ENCODE measurements at regions not wholly inside any gene's neighbourhood (a gene's known extent, or its start where the extent isn't known, plus 50 kb on each side); places are given as distances from the start of the nearest gene placed in this dataset.
A peak's percentile ranks its signal among the peaks of the same experiment; 100 is the strongest.

DNA sequence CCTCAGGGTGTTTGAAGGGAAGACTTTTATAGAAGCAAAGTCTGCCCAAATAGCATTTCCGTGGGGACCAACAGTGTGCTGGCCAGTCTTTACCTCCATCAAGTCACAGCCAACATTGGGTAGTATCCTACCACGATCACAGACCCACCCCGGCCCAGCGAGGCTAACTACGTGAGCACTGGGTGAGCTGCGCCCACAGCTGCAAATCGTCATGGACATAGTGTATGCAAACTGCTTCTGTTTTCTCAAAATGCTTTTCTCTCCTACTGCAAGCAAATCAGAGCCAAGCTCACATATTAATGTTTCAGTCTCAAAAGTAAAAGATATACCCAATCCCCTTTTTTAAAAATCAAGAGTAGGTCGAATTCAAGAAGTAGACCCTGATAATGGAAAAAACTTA lies 592.8 kb upstream of the CDH4 start:
- DNase-seq: no peak

DNA sequence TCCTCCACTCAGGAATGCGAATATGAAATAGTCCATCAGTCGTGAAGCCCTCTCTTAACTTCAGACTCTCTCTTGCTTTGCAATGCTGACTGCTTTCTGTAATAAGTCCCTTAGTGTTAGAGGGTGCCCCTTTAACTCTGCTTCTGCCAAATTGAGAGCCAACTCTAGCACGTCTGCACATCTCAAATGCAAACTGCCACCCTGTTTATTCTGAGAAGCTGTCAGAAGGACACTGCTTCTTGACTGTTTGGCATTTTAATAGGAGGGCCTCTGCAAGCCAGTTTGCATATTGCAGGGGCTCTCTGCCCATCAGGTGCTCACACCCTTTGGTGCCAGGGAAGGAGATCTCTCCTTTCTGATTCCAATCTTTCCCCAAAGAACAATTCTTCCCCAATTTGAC lies 589.8 kb upstream of the CDH4 start:
- no peak for DNase-seq

DNA sequence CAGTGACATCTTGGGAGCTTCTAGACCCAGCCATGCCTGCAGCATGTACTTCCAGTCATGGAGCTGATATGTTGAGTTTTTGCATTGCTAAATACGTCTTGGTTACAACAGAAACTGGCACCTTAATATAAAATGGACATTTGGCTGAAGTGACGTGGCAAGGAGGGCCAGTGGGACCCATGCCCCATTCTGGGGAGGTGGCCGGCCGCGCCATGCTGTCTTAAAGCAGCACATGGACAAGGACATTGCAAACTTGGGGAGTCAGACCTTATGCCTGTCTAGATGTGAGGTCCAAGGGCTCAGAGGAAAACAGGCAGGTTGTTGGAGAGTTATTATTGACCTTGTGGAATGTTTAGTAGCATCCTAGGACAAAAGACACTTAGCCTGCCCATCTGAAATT lies 588.0 kb upstream of the CDH4 start:
- no peak for DNase-seq

DNA sequence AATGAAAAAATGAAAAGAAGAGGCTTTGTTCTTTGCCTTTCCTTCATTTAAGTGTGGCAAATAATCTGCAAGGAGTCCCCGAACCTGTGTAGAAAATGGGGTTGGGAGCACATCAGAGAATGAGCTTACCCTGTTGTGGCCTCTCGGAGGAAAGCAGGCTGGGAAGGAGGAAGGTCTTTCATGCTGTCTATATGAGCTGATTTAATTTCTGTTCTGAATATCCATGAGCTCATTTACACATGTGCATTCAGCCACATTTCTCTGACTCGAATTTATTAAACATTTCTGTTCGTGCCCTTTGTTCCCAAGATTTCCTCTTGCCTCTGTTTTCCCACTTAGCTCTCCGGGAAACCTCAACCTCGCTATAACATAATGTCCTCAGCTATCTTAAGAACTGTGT lies 584.4 kb upstream of the CDH4 start:
- no peak for DNase-seq

DNA sequence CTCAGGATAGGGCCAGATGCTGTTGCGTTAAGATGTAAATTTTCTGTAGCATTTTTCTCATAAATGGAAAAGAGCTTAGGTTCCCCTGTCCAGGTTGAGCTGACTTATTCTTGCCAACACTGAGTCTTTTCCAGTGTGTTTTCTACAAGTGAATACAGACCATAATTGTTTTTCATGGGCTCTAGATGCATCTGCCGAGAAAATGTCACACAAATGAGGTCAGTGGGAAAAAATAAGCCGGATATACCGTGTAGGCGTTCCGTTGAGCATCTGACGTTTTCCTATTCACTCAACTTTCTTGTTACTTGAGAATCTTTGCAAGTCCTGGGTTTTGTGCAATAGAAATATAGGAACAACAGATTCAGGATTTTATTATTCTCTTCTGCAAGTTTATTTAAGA lies 582.9 kb upstream of the CDH4 start:
- no peak for DNase-seq

DNA sequence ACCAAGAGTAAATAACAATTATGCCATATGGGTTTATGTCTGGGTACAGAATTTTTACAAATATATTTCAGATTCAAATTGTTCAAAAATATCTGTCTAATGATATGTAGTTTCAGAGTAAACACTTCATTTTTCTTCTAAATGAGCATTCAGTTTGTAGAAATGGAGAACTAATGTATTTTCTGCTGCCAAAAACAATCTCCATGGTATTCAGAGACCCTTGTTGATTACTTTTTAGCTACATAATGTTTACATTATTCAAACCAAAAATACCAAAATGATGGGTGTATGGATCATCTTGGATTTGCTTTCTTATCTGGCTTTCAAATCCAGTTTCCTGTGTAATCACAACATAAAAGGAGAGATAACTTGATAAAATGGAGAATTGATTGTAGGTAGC lies 576.0 kb upstream of the CDH4 start:
- no peak for DNase-seq

DNA sequence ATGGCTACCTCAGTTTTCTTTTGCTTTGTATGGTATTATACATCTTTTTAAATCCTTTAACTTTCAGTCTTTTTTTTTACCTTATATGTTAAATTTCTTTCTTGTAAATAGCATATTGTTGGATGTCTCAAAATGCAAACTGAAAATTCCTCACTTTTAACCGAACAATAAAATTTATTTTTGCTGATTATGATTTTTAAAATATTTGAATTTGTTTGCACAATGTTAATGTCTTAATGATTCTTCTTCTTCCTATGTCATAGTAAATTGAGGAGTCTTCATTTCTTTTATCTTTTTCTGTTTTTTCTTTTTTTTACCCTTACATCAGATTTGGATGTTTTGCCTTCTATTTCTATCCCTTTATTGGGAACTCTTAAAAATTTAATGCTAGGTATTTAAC lies 574.2 kb upstream of the CDH4 start:
- no peak for DNase-seq

DNA sequence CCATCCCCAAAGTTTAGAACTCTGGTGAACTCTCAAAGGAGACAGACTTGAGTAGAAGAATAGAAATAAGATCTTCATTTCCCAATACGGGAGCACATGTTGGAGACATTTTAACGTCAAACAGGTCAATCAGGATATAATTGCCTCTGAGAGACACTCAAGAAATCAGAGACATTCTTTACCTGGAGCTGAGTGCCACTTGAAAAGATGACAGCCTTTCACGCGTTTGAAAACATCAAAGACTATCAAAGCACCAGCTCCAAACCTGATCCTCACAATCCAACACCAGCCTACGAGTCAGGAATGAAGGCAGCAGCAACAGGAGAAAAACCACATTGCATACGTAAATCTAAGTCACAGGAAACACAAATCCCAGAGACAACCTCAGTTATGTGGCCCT lies 571.5 kb upstream of the CDH4 start:
- DNase-seq: no peak

DNA sequence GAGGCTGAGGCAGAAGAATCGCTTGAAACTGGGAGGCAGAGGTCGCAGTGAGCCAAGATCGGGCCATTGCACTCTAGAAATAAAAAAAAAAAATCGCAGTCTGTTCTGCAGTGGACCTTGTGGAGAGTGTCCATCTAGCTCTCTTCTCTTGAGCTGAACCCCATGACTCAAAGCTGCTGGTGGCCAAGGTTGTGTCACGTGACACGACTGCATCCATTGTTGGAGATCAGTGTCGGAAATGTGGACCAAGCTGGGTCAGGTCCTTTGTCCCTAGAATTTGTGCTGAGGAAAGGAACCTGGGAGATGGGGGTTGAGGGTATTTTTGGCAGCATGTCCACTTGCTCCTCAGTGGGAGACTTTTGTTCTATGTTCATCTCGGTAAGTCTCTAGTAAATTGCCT lies 564.8 kb upstream of the CDH4 start:
- no peak for DNase-seq

DNA sequence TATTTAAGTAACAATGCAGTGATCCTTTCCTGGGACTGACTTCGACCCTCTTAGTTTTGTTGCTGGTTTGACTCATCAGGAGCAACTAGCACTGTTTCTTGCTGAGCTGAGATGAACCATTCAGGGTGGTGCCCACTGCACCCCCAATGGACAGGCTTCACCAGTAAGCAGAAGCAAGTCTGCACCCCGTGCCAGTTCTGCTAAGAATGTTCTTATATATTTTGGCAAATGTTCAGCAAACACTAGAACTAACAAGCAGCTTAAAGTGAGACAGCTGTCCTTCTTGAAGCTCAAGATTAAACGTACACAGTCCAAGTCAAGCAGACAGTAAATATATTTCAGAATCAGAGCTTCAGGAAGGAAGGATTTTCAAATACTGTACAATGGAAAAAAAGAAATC lies 561.3 kb upstream of the CDH4 start:
- DNase-seq: no peak

DNA sequence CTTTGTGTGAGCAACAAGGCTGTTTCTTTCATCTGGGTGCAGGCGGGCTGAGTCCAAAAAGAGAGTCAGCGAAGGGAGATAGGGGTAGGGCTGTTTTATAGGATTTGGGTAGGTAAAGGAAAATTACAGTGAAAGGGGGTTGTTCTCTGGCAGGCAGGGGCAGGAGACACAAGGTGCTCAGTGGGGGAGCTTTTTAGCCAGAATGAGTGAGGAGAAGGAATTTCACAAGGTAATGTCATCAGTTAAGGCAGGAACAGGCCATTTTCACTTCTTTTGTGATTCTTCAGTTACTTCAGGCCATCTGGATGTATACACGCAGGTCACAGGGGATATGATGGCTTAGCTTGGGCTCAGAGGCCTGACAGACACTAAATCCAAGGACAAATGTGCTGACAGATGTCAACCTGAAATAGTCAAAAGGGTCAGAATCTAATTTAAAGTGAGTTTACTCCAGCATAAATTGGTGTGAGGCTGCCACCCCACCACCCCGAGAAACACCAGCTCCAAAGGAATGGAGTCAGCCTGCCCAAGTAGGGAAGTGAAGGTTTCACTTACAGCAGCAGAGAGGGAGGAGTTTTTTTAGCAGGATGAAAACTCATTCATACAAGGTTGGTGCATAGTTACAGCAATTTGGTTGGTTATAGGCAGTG lies 560.0 kb upstream of the CDH4 start:
- no peak for DNase-seq

DNA sequence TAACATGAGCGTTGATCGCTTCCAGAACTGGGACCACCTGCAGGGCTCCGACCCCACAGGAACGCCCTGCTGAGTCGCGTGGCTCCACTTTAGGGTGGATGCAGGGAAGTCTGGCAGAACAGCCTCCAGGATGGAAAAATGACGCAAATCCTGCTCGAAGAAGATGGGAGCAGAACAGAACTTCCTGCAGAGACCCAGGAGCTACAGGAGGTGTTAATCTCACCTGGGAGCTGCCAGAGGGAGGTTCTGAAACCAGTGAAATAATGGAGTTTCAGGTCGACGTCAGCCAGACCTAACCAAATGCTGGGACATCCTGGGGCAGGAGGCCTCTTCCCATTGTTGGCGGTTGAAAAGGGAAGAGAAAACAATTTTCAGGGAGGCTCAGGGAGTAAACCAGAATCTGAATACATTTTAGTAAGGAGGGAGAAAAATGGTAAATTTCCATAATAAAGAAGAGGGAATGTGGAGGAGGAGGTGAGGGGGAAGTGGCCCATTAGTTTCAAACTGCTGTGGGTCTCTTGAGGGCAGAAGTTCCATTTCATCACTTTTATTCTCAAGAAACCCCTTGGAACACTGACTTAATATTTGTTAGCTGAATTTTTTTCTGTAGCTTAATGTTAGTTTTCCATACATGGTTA lies 558.4 kb upstream of the CDH4 start:
- DNase-seq: no peak

DNA sequence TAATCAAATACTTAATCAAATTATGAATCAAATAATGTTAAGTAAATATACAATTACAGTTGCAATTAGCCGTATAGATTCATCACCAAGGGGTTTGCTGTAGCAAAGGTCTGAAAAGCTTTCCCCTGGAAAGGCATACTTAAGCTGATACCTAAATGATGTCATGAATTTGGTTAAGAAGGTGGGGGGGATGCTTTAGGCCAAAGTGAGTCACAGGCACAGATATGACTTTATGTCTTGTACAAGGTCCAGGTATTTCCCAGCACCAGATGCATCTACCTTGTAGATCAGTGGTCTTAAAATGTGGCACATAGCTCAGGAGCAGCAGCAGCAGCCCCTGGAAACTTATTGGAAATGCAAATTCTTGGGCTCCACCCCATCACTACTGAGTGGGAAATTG lies 557.3 kb upstream of the CDH4 start:
- peak; percentile 17 for DNase-seq

DNA sequence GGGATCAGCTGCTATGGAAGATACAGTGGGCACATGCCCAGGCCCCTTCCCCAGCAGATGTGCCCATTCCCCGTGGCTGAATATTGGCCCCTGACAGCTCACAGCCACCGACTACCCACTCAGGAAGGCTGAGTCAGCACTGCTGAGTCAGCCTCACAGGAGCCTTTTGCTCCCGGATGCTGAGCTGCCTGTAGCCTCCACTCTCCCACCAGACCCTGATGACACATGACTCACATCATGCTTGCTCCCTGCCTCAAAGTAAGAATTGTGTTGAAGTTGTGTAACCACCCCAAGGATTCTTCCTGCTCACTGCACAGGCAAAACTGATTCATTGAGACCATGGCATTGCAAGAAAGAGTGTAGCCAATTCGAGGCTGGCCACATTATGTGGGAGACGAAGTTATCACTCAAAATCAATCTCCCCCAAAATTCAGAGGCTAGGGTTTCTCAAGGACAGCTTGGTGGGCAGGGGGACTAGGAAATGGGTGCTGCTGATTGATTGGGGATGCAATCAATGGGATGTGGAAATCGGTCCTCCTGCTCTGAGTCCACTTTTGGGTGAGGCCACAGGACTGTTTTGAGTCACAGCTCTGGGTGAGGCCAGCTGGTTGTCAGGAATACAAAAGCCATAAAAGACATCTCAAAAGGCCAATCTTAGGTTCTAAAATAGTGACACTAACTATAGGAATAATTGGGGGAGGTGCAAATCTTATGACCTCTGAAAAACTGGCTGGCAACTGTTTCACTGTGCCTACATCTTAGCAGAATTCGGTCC lies 556.6 kb upstream of the CDH4 start:
- DNase-seq: peak; percentile 45

DNA sequence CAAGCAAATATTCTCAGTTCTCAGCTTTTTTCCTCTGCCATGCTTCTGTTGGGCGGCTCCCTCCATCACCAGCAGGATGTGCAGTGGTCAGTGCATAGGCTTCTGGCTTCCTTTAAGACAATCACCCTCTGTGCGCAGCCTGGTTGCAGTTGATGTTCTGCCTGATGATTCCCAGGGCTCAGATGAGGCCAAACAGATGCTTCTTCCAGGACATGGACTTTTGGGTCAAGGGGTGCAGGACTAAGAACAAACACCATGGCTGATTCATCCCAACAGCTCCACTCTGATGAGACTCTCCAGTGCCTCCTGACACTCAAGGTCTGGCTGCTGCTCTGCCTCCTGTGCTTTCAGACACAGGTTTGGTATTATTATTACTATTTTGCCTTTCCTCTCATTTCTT lies 554.8 kb upstream of the CDH4 start:
- no peak for DNase-seq

DNA sequence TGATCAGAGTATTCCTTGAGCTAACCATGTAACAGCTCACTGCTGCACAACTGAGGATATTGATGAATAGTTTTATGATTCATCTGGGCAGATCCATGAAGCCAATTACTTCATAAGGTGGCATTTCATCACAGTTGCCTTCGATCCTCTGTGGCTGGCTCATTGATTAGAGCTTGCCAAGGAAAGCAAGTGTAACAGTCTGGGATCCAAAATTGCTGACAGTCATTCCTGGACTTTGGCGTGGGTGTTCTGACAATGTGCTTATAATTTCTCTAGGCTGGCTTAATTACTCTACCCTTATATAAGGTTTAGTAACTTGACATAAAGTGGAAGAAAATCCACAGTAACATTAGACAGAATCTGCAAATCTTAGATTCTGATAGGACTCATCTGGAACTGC lies 551.3 kb upstream of the CDH4 start:
- no peak for DNase-seq

DNA sequence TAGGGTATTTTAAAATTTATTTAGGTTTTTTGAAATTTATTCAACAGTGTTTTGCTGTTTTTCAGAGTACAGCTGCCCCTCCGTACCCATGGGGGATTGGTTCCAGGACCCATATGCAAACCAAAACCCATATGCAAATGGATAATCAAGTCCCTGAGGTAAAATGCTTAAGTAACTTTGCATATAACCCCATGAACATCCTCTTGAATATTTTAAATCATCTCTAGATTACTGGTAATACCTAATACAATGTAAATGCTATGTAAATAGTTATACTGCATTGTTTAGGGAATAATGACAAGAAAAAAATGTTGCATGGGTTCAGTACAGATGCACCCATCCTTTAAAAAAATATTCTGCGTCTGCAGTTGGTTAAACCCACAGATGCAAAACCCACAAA lies 547.9 kb upstream of the CDH4 start:
- no peak for DNase-seq

DNA sequence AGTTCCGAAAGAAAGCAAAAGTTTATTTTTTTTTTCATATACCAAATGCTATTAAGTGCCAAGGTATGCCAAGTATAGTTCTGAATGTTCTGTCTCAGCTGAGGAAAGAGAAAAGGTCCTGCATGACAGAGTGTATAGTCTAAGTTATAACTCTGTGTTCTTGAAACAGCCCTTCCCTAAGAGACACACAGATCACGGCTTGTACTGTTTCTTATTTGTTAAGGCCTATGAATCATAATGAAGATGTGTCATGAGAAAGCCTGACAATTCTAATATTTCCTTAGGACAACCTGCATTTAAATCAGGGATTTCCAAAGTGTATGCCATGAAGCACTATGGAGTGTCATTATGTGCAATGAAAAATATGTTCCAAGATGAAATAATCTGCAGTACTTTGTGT lies 538.7 kb upstream of the CDH4 start:
- no peak for DNase-seq

DNA sequence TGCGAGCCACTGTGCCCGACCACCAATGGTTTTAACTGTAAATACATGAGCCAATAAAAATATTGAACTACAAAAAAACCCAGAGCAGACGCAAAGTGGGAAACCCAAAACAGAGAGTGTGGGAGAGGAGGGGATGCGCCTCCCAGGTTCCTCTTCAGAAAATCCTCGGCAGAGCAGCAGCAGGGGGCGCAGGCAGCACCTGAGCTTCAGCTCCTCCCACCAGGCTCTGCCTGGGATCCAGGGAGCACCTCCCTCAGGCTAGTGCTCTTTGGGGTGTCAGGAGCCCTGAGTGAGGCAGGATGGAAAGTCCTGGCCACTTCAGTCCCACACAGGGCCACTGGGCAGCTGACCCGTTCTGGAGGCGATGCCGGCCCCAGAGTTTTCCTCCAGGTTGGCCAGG lies 536.9 kb upstream of the CDH4 start:
- no peak for DNase-seq

DNA sequence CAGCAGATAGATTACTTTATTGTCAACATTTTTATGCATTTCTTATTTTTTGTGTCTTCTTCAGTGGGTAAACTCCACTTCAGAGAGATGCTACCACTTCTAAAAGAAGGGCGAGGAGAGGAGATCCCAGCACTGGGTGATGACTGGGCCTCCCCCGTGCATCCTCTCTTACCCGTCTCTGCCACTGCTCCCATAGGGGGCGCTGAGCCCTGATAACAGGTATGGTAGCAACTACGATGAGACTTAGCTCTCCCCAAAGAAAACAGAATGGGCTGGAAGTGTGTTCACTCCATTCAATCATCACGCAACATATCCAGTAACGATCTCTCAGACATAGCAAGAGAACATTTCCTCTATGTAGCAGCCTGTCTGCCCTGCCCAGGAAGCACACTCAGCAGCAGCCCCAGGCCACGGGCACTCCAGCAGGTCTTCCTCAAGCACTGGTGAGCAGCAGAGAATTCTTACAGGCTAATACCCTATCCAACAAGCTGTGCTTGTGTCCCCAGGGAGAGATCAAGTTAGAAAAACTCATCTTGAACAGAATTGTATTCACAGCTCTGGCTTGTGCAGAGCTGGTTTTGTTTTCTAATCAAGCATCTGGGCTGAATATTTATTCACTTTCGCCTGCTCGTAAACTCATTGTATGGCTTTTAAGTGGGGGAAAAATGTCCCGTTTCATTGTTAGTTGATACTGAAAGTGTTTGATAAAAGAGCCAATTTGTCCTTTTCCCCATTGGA lies 533.1 kb upstream of the CDH4 start:
- no peak for DNase-seq

DNA sequence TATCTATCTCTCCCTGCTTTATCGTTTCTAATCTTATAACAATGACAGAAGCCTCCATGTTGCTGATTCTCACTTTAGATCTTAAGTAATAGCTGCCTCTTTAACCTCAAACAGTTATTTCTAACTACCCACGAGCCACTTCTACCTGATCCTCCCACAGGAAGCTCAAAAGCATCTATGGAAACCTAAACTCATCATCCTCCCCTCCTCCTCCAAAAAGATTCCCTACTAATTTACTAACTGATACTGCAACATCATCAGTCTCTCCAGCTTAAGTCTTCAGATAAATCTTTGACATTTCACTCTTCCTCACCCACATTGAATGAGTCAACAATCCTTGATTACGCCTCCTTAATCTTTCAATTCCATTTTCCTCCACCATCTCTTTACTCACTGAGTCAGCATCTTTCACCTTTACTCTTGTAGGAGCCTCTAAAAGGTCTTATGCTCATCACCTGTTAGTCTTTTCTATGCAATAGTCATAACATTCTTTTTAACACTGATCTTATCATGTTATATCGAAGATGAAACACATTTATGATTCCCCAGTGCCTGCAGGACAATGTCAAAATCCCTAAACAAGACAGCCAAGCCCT lies 526.7 kb upstream of the CDH4 start:
- no peak for DNase-seq

DNA sequence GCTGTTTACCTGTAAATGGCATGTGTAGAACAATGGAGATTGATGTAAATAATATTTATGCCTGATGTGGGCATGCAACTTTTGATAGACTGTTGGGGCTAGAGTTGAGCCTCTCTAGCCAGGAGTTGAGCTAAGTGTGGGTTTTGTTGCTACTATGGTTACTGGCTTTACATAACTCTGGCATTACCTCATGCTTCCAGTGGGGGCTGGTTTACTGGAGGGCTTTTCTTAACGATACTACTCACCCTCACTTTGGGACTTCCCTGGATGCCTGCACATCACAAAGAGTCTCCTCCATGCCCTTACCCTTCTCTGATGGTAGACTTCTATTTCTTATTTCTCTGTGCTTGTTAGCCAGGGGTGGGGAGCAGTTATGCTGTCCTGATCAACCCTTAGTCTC lies 524.6 kb upstream of the CDH4 start:
- DNase-seq: no peak

DNA sequence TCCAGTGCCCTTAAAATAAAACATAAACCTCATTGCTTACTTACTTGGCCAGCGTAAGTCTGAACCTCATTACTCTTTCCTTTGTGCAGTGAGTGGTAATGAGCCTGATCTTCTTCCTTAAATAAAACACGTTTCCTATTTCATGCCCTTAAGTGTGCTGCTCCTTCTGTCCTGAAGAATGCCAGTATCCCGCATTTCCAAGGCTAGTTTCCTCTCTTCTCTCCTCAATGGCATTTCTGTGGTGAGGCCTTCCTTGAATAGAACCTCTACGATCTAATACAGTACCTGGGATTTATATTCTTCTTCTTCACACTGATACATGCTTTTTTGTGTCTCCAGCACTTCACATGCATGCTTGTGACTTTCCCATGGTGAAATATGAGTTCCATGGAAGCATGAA lies 523.4 kb upstream of the CDH4 start:
- no peak for DNase-seq

Measured in activated CD4-positive, alpha-beta T cell treated with anti-CD3 and anti-CD28 coated beads, Interleukin-2, amount 50 U/mL, for 16 hours (primary cell).